ENCODE measurements at regions not wholly inside any gene's neighbourhood (a gene's known extent, or its start where the extent isn't known, plus 50 kb on each side); places are given as distances from the start of the nearest gene placed in this dataset.

DNA sequence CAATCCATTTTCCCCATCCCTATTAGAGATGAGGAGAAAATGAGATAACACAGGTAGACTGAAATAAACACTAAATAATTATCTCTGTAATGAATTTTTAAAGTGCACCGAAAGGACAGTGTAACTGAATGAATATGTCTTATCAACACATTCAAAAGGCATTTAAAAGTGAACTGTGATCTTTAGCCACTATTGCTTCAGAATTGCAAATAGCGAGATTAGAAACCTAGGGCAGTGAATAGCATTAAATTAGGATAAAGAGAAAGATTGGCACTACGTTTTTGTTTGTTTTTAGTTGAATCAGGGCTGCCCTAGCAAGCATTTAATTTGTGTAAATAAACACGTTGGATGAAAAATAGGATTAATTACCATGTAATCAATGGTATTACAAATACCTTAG is 537.5 kb downstream of the ELAVL2 start:
- H3K9me2 ChIP-seq (ENCODE audit: insufficient read depth, low read length) = no peaks in the 10 kb centered on the region
- H4K20me1 ChIP-seq (ENCODE audit: insufficient read depth, low read length) = no peaks in the 10 kb centered on the region
- H3K4me1 ChIP-seq (ENCODE audit: insufficient read depth, low read length, poor library complexity, severe bottlenecking) = no peaks in the 10 kb centered on the region
- ChIA-PET CTCF (ENCODE audit: unreplicated experiment) (no interaction called here), POLR2A (no interaction called here)
- H3K79me2 ChIP-seq (ENCODE audit: insufficient read depth, low read depth, low read length) = no peaks in the 10 kb centered on the region
- TF ChIP-seq, protein P1, sequence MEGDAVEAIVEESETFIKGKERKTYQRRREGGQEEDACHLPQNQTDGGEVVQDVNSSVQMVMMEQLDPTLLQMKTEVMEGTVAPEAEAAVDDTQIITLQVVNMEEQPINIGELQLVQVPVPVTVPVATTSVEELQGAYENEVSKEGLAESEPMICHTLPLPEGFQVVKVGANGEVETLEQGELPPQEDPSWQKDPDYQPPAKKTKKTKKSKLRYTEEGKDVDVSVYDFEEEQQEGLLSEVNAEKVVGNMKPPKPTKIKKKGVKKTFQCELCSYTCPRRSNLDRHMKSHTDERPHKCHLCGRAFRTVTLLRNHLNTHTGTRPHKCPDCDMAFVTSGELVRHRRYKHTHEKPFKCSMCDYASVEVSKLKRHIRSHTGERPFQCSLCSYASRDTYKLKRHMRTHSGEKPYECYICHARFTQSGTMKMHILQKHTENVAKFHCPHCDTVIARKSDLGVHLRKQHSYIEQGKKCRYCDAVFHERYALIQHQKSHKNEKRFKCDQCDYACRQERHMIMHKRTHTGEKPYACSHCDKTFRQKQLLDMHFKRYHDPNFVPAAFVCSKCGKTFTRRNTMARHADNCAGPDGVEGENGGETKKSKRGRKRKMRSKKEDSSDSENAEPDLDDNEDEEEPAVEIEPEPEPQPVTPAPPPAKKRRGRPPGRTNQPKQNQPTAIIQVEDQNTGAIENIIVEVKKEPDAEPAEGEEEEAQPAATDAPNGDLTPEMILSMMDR (conservative IDR thresholded peaks at IDR 0.05; ENCODE audit: low read length) = no peak
- no peak for TF ChIP-seq EZH2phosphoT487 (IDR thresholded peaks at IDR 0.05; ENCODE audit: borderline replicate concordance, low read depth, low read length)
- no peak overlapping the region for H3K4me3 ChIP-seq (ENCODE audit: low read depth, low read length, poor library complexity, severe bottlenecking)
- H3K4me2 ChIP-seq (ENCODE audit: low read length) = no peak overlapping the region
- no peak overlapping the region for H3K27ac ChIP-seq (ENCODE audit: low read depth, low read length, poor library complexity, severe bottlenecking)
- intact Hi-C loops (cut with micrococcal nuclease; ENCODE audit: unreplicated experiment) = no loop called here
- BruUV-seq (replicated peaks) = no TSS peak
- H2AFZ ChIP-seq (ENCODE audit: low read length) = no peak overlapping the region
- no peak for DNase-seq (ENCODE audit: low spot score)
- H3K9me3 ChIP-seq (ENCODE audit: low read length) = no peaks in the 10 kb centered on the region
- H3K36me3 ChIP-seq (ENCODE audit: insufficient read depth, low read length) = no peaks in the 10 kb centered on the region

DNA sequence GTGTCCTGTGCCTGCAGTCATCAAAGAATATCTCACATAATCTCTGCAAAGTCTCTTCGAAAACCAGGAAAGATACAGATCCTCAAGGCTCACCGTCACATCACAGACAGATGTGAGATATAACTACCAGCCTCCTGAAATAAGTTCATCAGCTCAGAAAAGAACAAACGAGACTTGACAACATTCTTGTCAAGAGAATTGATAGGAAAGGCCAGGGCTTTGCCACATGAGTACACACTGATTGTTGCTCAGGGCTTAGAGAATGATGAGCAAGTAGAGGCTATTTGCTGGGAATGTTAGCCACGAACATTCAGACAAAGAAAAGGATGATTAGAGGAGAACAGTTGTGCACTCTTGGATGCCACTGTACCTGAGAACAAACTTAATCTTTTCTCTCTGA is 535.1 kb downstream of the ELAVL2 start:
- H3K79me2 ChIP-seq (ENCODE audit: insufficient read depth, low read depth, low read length) = no peaks in the 10 kb centered on the region
- H3K4me1 ChIP-seq (ENCODE audit: insufficient read depth, low read length, poor library complexity, severe bottlenecking) = no peaks in the 10 kb centered on the region
- no peaks in the 10 kb centered on the region for H4K20me1 ChIP-seq (ENCODE audit: insufficient read depth, low read length)
- ChIA-PET CTCF (ENCODE audit: unreplicated experiment) (no interaction called here), POLR2A (no interaction called here)
- H3K27ac ChIP-seq (ENCODE audit: low read depth, low read length, poor library complexity, severe bottlenecking) = no peak overlapping the region
- H3K9me3 ChIP-seq (ENCODE audit: low read length) = no peaks in the 10 kb centered on the region
- no peaks in the 10 kb centered on the region for H3K36me3 ChIP-seq (ENCODE audit: insufficient read depth, low read length)
- H3K9me2 ChIP-seq (ENCODE audit: insufficient read depth, low read length) = no peaks in the 10 kb centered on the region
- H2AFZ ChIP-seq (ENCODE audit: low read length) = no peak overlapping the region
- no TSS peak for BruUV-seq (replicated peaks)
- TF ChIP-seq, protein P1 (conservative IDR thresholded peaks at IDR 0.05; ENCODE audit: low read length) = no peak
- TF ChIP-seq EZH2phosphoT487 (IDR thresholded peaks at IDR 0.05; ENCODE audit: borderline replicate concordance, low read depth, low read length) = no peak
- intact Hi-C loops (cut with micrococcal nuclease; ENCODE audit: unreplicated experiment) = no loop called here
- H3K4me3 ChIP-seq (ENCODE audit: low read depth, low read length, poor library complexity, severe bottlenecking) = no peak overlapping the region
- no peak overlapping the region for H3K4me2 ChIP-seq (ENCODE audit: low read length)
- DNase-seq (ENCODE audit: low spot score) = no peak

DNA sequence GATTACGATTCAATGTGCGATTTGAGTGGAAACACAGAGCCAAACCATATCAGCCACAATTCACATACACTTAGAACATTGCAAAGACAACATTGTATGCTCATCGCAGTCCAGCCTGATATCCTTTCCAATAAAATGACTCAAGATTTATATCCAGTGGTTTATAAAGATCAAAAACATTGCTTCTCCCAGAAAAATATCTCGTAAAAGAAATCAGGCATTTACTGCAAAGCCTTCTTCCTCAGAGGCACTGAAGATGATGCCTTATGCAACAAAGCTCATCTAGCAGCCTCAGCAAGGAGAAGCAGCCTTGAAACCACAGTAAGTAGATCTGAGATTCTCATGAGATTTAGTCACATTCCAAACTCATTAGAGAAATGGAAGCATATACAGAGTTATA is 523.8 kb downstream of the ELAVL2 start:
- CTCF ChIA-PET (ENCODE audit: unreplicated experiment) = no interaction called here
- no TSS peak for BruUV-seq (replicated peaks)
- H3K36me3 ChIP-seq (ENCODE audit: insufficient read depth, low read length) = no peaks in the 10 kb centered on the region
- H3K79me2 ChIP-seq (ENCODE audit: insufficient read depth, low read depth, low read length) = no peaks in the 10 kb centered on the region
- TF ChIP-seq, protein P1 (conservative IDR thresholded peaks at IDR 0.05; ENCODE audit: low read length) = no peak
- no peak for TF ChIP-seq EZH2phosphoT487 (IDR thresholded peaks at IDR 0.05; ENCODE audit: borderline replicate concordance, low read depth, low read length)
- H4K20me1 ChIP-seq (ENCODE audit: insufficient read depth, low read length) = no peaks in the 10 kb centered on the region
- no peak overlapping the region for H3K4me2 ChIP-seq (ENCODE audit: low read length)
- no peak for DNase-seq (ENCODE audit: low spot score)
- POLR2A ChIA-PET = interaction anchor here (0.5 to 0.6 kb wide), 2 partner anchors 20 to 357 kb away, joined by 3 read pairs; no protein-coding TSS in a partner anchor
- H3K4me3 ChIP-seq (ENCODE audit: low read depth, low read length, poor library complexity, severe bottlenecking) = no peak overlapping the region
- H3K9me3 ChIP-seq (ENCODE audit: low read length) = no peaks in the 10 kb centered on the region
- H3K27ac ChIP-seq (ENCODE audit: low read depth, low read length, poor library complexity, severe bottlenecking) = no peak overlapping the region
- H3K4me1 ChIP-seq (ENCODE audit: insufficient read depth, low read length, poor library complexity, severe bottlenecking) = no peaks in the 10 kb centered on the region
- intact Hi-C loops (cut with micrococcal nuclease; ENCODE audit: unreplicated experiment) = no loop called here
- no peak overlapping the region for H2AFZ ChIP-seq (ENCODE audit: low read length)
- H3K9me2 ChIP-seq (ENCODE audit: insufficient read depth, low read length) = no peaks in the 10 kb centered on the region

Data from OCI-LY7 (cell line).